Tibial artery (tissue), 4 donors: ENCODE measurements at regions not wholly inside any gene's neighbourhood (a gene's known extent, or its start where the extent isn't known, plus 50 kb on each side); places are given as distances from the start of the nearest gene placed in this dataset.

Source experiments
- DNase-seq, 2 donors: peaks; one replicate each; pipeline ENCODE4 v3.0.0-alpha.2; 2019
- H3K27ac ChIP-seq, 2 donors: fragments of 200-600 bp; sonication (generic) in 1 of 2; 1 replicate in 1 of 2; 2 replicates in 1 of 2; pipeline ENCODE4 v1.5.1; 2018 to 2019; ENCODE audit warnings: mild to moderate bottlenecking in 1 of 2
- H3K27me3 ChIP-seq, 2 donors: fragments of 200-600 bp; sonication (generic) in 1 of 2; one replicate each; pipeline versions ENCODE4 v1.5.1 to v1.6.0; 2016 to 2019
- H3K36me3 ChIP-seq, 3 donors: fragments of 200-600 bp; sonication (generic) in 2 of 3; one replicate each; pipeline ENCODE4 v1.5.1; 2016 to 2019; ENCODE audit warnings: mild to moderate bottlenecking in 2 of 3
- H3K4me1 ChIP-seq, 4 donors: fragments of 200-600 bp; sonication (generic) in 2 of 4; 1 replicate in 3 of 4; 2 replicates in 1 of 4; pipeline ENCODE4 v1.5.1; 2016 to 2019
- H3K4me3 ChIP-seq, 2 donors: fragments of 200-600 bp; sonication (generic) in 1 of 2; 1 replicate in 1 of 2; 2 replicates in 1 of 2; pipeline ENCODE4 v1.5.1; 2018 to 2019; ENCODE audit warnings: mild to moderate bottlenecking in 2 of 2
- H3K9me3 ChIP-seq, 3 donors: fragments of 200-600 bp; sonication (generic) in 1 of 3; one replicate each; pipeline ENCODE4 v1.5.1; 2016 to 2019
- CTCF ChIP-seq, 2 experiments: fragments of 200-600 bp in 1 of 2; fragments of 450-650 bp in 1 of 2; IDR thresholded peaks; one replicate each; pipeline ENCODE4 v1.5.1; 2017 to 2019; ENCODE audit warnings: antibody characterized with exemption in 2 of 2, mild to moderate bottlenecking in 1 of 2, moderate library complexity in 1 of 2
- intact Hi-C: fragments of 100-400 bp; cut with DNase I; formaldehyde crosslinking; loops from one replicate; pipeline ENCODE4 v1.15.0; 2023; ENCODE audit warnings: low total_unique reads

GRCh38 chr9:113705928-113706519 lies 170.1 kb upstream of the ZNF618 start:
- Histone ChIP-seq H3K27me3 (no peaks in the 10 kb centered on the region), H3K36me3 (no peaks in the 10 kb centered on the region), H3K4me1 (no peaks in the 10 kb centered on the region), H3K27ac (no peak overlapping the region), H3K9me3 (no peaks in the 10 kb centered on the region), H3K4me3 (no peak overlapping the region)
- intact Hi-C loops = no loop called here
- no peak for TF ChIP-seq CTCF (IDR thresholded peaks at IDR 0.05)
- DNase-seq = no peak

- no peak for TF ChIP-seq CTCF (IDR thresholded peaks at IDR 0.05)
- intact Hi-C loops = no loop called here
- Histone ChIP-seq H3K9me3 (no peaks in the 10 kb centered on the region), H3K4me3 (no peak overlapping the region), H3K4me1 (no peaks in the 10 kb centered on the region), H3K27me3 (no peaks in the 10 kb centered on the region), H3K36me3 (no peaks in the 10 kb centered on the region), H3K27ac (no peak overlapping the region)
- no peak for DNase-seq
These were observed 168.0 kb upstream of the ZNF618 start for GRCh38 chr9:113707953-113708695.

- H3K4me1 ChIP-seq = no peaks in the 10 kb centered on the region
- H3K9me3 ChIP-seq = no peaks in the 10 kb centered on the region
- no peak overlapping the region for H3K27ac ChIP-seq
- no peaks in the 10 kb centered on the region for H3K27me3 ChIP-seq
- no peak for TF ChIP-seq CTCF (IDR thresholded peaks at IDR 0.05)
- DNase-seq = no peak
- no peaks in the 10 kb centered on the region for H3K36me3 ChIP-seq
- intact Hi-C loops = no loop called here
- no peak overlapping the region for H3K4me3 ChIP-seq
These were observed 167.0 kb upstream of the ZNF618 start for GRCh38 chr9:113708821-113709713.

GRCh38 chr9:113709721-113710120 lies 166.4 kb upstream of the ZNF618 start:
- Histone ChIP-seq H3K36me3 (no peaks in the 10 kb centered on the region), H3K4me3 (no peak overlapping the region), H3K27me3 (no peaks in the 10 kb centered on the region), H3K9me3 (no peaks in the 10 kb centered on the region), H3K27ac (no peak overlapping the region), H3K4me1 (no peaks in the 10 kb centered on the region)
- no peak for TF ChIP-seq CTCF (IDR thresholded peaks at IDR 0.05)
- intact Hi-C loops = no loop called here
- no peak for DNase-seq

GRCh38 chr9:113711251-113711650 lies 164.9 kb upstream of the ZNF618 start:
- Histone ChIP-seq H3K27me3 (no peaks in the 10 kb centered on the region), H3K27ac (no peak overlapping the region), H3K4me1 (no peaks in the 10 kb centered on the region), H3K36me3 (no peaks in the 10 kb centered on the region), H3K4me3 (no peak overlapping the region), H3K9me3 (no peaks in the 10 kb centered on the region)
- intact Hi-C loops = no loop called here
- DNase-seq = no peak
- TF ChIP-seq CTCF (IDR thresholded peaks at IDR 0.05) = no peak
